HEK293T (cell line): ENCODE measurements at regions not wholly inside any gene's neighbourhood (a gene's known extent, or its start where the extent isn't known, plus 50 kb on each side); places are given as distances from the start of the nearest gene placed in this dataset.

ENCODE experiments used
- BHLHE40 ChIP-seq: fragments of 450-650 bp; IDR thresholded peaks from 2 replicates; pipeline ENCODE4 v1.6.1; 2016; ENCODE audit warnings: mild to moderate bottlenecking, moderate library complexity, borderline replicate concordance
- CTBP1 ChIP-seq: fragments of 450-650 bp; IDR thresholded peaks from 2 replicates; pipeline ENCODE4 v1.6.1; 2016; ENCODE audit warnings: borderline replicate concordance
- ELF4 ChIP-seq: fragments of 450-650 bp; IDR thresholded peaks from 2 replicates; pipeline ENCODE4 v1.6.1; 2017; ENCODE audit warnings: antibody characterized with exemption
- FOXK2 ChIP-seq: fragments of 450-650 bp; IDR thresholded peaks from 2 replicates; pipeline ENCODE4 v1.6.1; 2016; ENCODE audit warnings: mild to moderate bottlenecking
- FOXM1 ChIP-seq: fragments of 450-650 bp; IDR thresholded peaks from 2 replicates; pipeline ENCODE4 v1.6.1; 2017; ENCODE audit warnings: mild to moderate bottlenecking, borderline replicate concordance
- L3MBTL2 ChIP-seq: fragments of 450-650 bp; conservative IDR thresholded peaks from 2 replicates; pipeline ENCODE4 v1.6.1; 2016; ENCODE audit warnings: mild to moderate bottlenecking
- LEF1 ChIP-seq: fragments of 450-650 bp; IDR thresholded peaks from 2 replicates; pipeline ENCODE4 v1.6.1; 2017; ENCODE audit warnings: mild to moderate bottlenecking, borderline replicate concordance
- SP1 ChIP-seq: fragments of 450-650 bp; IDR thresholded peaks from 2 replicates; pipeline ENCODE4 v1.6.1; 2017
- SUZ12 ChIP-seq: fragments of 450-650 bp; IDR thresholded peaks from 2 replicates; pipeline ENCODE4 v1.6.1; 2016; ENCODE audit warnings: mild to moderate bottlenecking
- TF ChIP-seq, protein P1 (sequence below): fragments of 450-650 bp; IDR thresholded peaks from 2 replicates; pipeline ENCODE4 v1.6.1; 2016

- no peak for TF ChIP-seq ELF4
- no peak for TF ChIP-seq CTBP1
- no peak for TF ChIP-seq FOXK2
- no peak for TF ChIP-seq L3MBTL2
- TF ChIP-seq SP1: no peak
- TF ChIP-seq, protein P1, sequence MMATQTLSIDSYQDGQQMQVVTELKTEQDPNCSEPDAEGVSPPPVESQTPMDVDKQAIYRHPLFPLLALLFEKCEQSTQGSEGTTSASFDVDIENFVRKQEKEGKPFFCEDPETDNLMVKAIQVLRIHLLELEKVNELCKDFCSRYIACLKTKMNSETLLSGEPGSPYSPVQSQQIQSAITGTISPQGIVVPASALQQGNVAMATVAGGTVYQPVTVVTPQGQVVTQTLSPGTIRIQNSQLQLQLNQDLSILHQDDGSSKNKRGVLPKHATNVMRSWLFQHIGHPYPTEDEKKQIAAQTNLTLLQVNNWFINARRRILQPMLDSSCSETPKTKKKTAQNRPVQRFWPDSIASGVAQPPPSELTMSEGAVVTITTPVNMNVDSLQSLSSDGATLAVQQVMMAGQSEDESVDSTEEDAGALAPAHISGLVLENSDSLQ: no peak
- TF ChIP-seq FOXM1: no peak
- no peak for TF ChIP-seq BHLHE40
- no peak for TF ChIP-seq SUZ12
- no peak for TF ChIP-seq LEF1
Measured at GRCh38 chr3:4030624-4031023, 231.4 kb downstream of the LRRN1 start.
